A673 (cell line): ENCODE measurements at regions not wholly inside any gene's neighbourhood (a gene's known extent, or its start where the extent isn't known, plus 50 kb on each side); places are given as distances from the start of the nearest gene placed in this dataset.

Experiments
- BruUV-seq: library from RNA; stranded (reverse); fragments of 400-500 nt; replicated peaks from 2 replicates; lab custom pipeline; 2021; lab: Mats Ljungman, UMichigan
- CTCF ChIA-PET: fragments of 300-600 bp; sonication (Branson Sonifier 250); formaldehyde crosslinking; loops from one replicate; lab custom pipeline; 2022; ENCODE audit warnings: antibody characterized with exemption; lab: Charles Lee
- POLR2A ChIA-PET: fragments of 300-600 bp; sonication (Branson Sonifier 250); formaldehyde crosslinking; loops from one replicate; lab custom pipeline; 2022; ENCODE audit warnings: antibody characterized with exemption; ENCODE audit not compliant: low non-redundant PET; lab: Charles Lee
- DNase-seq: peaks from one replicate; pipeline ENCODE4 v3.0.0-alpha.2; 2015; ENCODE audit warnings: low spot score
- H3K27ac ChIP-seq: fragments of 200-600 bp; sonication (generic); 2 replicates; pipeline ENCODE4 v1.5.1; 2016; ENCODE audit warnings: mixed run types, low read depth, mild to moderate bottlenecking, mixed read lengths, antibody characterized with exemption, low read length; ENCODE audit not compliant: poor library complexity, severe bottlenecking
- H3K27me3 ChIP-seq: fragments of 200-600 bp; sonication (generic); replicated peaks from 2 replicates; pipeline ENCODE4 v1.6.1; 2017; ENCODE audit warnings: mixed run types, low read depth, mild to moderate bottlenecking, mixed read lengths, antibody characterized with exemption, low read length; ENCODE audit not compliant: insufficient read depth, poor library complexity
- H3K36me3 ChIP-seq: fragments of 200-600 bp; sonication (generic); 2 replicates; pipeline ENCODE4 v1.6.1; 2016; ENCODE audit warnings: mixed run types, mild to moderate bottlenecking, mixed read lengths, antibody characterized with exemption, low read length; ENCODE audit not compliant: insufficient read depth, poor library complexity, severe bottlenecking
- H3K4me1 ChIP-seq: fragments of 200-600 bp; sonication (generic); 2 replicates; pipeline ENCODE4 v1.6.1; 2017; ENCODE audit warnings: mixed run types, mild to moderate bottlenecking, mixed read lengths, antibody characterized with exemption, low read length; ENCODE audit not compliant: insufficient read depth, poor library complexity, severe bottlenecking
- H3K4me3 ChIP-seq: fragments of 200-600 bp; sonication (generic); 2 replicates; pipeline ENCODE4 v1.5.1; 2016; ENCODE audit warnings: low read depth, mixed run types, mild to moderate bottlenecking, mixed read lengths, low read length; ENCODE audit not compliant: poor library complexity, severe bottlenecking
- H3K9me3 ChIP-seq: fragments of 200-600 bp; sonication (generic); 2 replicates; pipeline ENCODE4 v1.6.1; 2016; ENCODE audit warnings: mixed run types, low read depth, mild to moderate bottlenecking, mixed read lengths, antibody characterized with exemption, low read length; ENCODE audit not compliant: poor library complexity, severe bottlenecking
- EZH2 ChIP-seq: fragments of 200-600 bp; sonication (generic); IDR thresholded peaks from 2 replicates; pipeline ENCODE4 v1.6.1; 2017; ENCODE audit warnings: borderline replicate concordance, low read depth, mild to moderate bottlenecking, mixed read lengths, antibody characterized with exemption, low read length; ENCODE audit not compliant: poor library complexity, severe bottlenecking
- intact Hi-C: fragments of 100-400 bp; cut with micrococcal nuclease; formaldehyde crosslinking; loops from one replicate; pipeline ENCODE4 v1.10.0; 2022; ENCODE audit not compliant: unreplicated experiment
- TF ChIP-seq, protein P1 (sequence below): fragments of 300-800, 200-600 bp; sonication (generic); conservative IDR thresholded peaks from 2 replicates; pipeline ENCODE4 v1.5.1; 2017; ENCODE audit warnings: low read depth, mild to moderate bottlenecking, antibody characterized with exemption, low read length, moderate library complexity, mixed read lengths

DNA sequence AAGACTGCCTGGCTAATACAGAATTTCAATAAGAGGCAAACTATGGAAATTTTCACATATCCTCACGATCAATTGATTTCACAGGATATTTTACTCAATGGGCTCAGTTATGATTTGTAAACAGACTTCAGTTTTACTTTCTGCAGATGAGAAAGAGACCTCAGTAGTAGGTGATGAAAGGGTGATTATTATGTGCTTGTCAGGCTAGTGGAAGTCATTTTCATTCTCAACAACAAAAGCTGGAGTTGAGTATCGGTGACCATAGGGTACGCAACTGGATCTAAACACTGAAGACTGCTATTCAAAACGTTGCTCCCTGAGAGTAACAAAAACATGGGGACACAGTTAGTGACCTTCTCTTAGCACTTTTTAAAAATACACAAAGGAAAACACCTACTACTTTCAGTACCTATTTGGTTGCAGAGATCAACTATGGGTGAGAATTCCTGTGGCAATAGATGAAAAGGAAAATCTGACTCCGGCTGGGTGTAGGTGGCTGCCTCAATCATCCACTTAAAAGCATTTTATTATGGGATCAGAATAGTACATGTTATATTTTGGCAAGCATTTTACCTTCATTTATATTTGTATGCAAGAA is 126.2 kb upstream of the VRK2 start:
- no peaks in the 10 kb centered on the region for H3K4me1 ChIP-seq
- H3K27ac ChIP-seq, result no peak overlapping the region
- no peaks in the 10 kb centered on the region for H3K27me3 ChIP-seq
- H3K36me3 ChIP-seq, result no peaks in the 10 kb centered on the region
- no TSS peak for BruUV-seq
- H3K4me3 ChIP-seq, result no peak overlapping the region
- POLR2A ChIA-PET, result no interaction called here
- no peak for DNase-seq
- H3K9me3 ChIP-seq, result no peaks in the 10 kb centered on the region
- CTCF ChIA-PET, result no interaction called here
- intact Hi-C loops, result no loop called here
- TF ChIP-seq EZH2, result no peak
- TF ChIP-seq, protein P1, sequence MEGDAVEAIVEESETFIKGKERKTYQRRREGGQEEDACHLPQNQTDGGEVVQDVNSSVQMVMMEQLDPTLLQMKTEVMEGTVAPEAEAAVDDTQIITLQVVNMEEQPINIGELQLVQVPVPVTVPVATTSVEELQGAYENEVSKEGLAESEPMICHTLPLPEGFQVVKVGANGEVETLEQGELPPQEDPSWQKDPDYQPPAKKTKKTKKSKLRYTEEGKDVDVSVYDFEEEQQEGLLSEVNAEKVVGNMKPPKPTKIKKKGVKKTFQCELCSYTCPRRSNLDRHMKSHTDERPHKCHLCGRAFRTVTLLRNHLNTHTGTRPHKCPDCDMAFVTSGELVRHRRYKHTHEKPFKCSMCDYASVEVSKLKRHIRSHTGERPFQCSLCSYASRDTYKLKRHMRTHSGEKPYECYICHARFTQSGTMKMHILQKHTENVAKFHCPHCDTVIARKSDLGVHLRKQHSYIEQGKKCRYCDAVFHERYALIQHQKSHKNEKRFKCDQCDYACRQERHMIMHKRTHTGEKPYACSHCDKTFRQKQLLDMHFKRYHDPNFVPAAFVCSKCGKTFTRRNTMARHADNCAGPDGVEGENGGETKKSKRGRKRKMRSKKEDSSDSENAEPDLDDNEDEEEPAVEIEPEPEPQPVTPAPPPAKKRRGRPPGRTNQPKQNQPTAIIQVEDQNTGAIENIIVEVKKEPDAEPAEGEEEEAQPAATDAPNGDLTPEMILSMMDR, result no peak

- peaks cover 5% of the 10 kb centered on the region for H3K9me3 ChIP-seq
- CTCF ChIA-PET, result no interaction called here
- no peaks in the 10 kb centered on the region for H3K27me3 ChIP-seq
- TF ChIP-seq EZH2, result no peak
- TF ChIP-seq, protein P1, result no peak
- no peak overlapping the region for H3K27ac ChIP-seq
- DNase-seq, result no peak
- no TSS peak for BruUV-seq
- H3K4me1 ChIP-seq, result no peaks in the 10 kb centered on the region
- intact Hi-C loops, result no loop called here
- H3K36me3 ChIP-seq, result no peaks in the 10 kb centered on the region
- H3K4me3 ChIP-seq, result no peak overlapping the region
- POLR2A ChIA-PET, result no interaction called here
Measured at GRCh38 chr2:57934659-57935058, 111.9 kb upstream of the VRK2 start.

- TF ChIP-seq, protein P1, result no peak
- TF ChIP-seq EZH2, result no peak
- DNase-seq, result no peak
- BruUV-seq, result no TSS peak
- no peaks in the 10 kb centered on the region for H3K36me3 ChIP-seq
- H3K27me3 ChIP-seq, result no peaks in the 10 kb centered on the region
- no peaks in the 10 kb centered on the region for H3K4me1 ChIP-seq
- no peak overlapping the region for H3K27ac ChIP-seq
- intact Hi-C loops, result no loop called here
- H3K9me3 ChIP-seq, result peaks cover 5% of the 10 kb centered on the region
- ChIA-PET POLR2A (no interaction called here), CTCF (no interaction called here)
- H3K4me3 ChIP-seq, result no peak overlapping the region
Measured at GRCh38 chr2:57936216-57936615, 110.4 kb upstream of the VRK2 start.
